Gastroesophageal sphincter (tissue), 3 donors: ENCODE measurements at regions not wholly inside any gene's neighbourhood (a gene's known extent, or its start where the extent isn't known, plus 50 kb on each side); places are given as distances from the start of the nearest gene placed in this dataset.

Source experiments
- EP300 ChIP-seq: sonication (generic); formaldehyde crosslinking; IDR thresholded peaks from one replicate; pipeline ENCODE4 v1.6.1; 2017; ENCODE audit warnings: antibody characterized with exemption, mild to moderate bottlenecking
- TF ChIP-seq, protein P1 (sequence below), 4 experiments: fragments of 200-600 bp in 2 of 4; fragments of 450-650 bp in 2 of 4; sonication (generic) in 1 of 4; IDR thresholded peaks; one replicate each; pipeline ENCODE4 v1.5.1; 2017 to 2019; ENCODE audit warnings: antibody characterized with exemption in 4 of 4, mild to moderate bottlenecking in 2 of 4, moderate library complexity in 2 of 4

DNA sequence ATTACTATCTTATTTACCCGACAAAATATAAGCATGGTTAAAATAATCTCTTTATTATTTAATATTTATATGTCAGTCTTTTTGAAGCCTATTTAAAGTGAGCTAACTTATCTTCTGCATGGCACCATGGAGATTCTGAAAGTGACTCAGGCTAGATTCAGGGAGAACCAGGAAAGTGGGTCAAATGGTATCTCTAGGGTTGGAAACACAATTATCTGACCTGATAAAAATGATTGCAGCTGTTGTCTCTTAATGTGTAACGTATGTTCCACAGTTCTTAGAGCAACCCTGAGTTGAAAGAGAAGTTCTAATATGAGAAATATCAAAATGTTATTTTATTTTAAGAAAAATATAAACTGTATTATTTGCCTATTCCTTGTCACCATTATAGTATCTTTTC, 143.1 kb upstream of the CARD18 start:
- TF ChIP-seq, protein P1, sequence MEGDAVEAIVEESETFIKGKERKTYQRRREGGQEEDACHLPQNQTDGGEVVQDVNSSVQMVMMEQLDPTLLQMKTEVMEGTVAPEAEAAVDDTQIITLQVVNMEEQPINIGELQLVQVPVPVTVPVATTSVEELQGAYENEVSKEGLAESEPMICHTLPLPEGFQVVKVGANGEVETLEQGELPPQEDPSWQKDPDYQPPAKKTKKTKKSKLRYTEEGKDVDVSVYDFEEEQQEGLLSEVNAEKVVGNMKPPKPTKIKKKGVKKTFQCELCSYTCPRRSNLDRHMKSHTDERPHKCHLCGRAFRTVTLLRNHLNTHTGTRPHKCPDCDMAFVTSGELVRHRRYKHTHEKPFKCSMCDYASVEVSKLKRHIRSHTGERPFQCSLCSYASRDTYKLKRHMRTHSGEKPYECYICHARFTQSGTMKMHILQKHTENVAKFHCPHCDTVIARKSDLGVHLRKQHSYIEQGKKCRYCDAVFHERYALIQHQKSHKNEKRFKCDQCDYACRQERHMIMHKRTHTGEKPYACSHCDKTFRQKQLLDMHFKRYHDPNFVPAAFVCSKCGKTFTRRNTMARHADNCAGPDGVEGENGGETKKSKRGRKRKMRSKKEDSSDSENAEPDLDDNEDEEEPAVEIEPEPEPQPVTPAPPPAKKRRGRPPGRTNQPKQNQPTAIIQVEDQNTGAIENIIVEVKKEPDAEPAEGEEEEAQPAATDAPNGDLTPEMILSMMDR (IDR thresholded peaks at IDR 0.05), result no peak
- TF ChIP-seq EP300, result no peak
